CD8-positive, alpha-beta memory T cell (primary cell): ENCODE measurements at regions not wholly inside any gene's neighbourhood (a gene's known extent, or its start where the extent isn't known, plus 50 kb on each side); places are given as distances from the start of the nearest gene placed in this dataset.

ENCODE experiments used
- CTCF ChIA-PET: fragments of 350-600 bp; sonication (Branson Sonifier 250); formaldehyde crosslinking; loops from one replicate; lab custom pipeline; 2021; ENCODE audit warnings: antibody characterized with exemption; lab: Charles Lee
- POLR2A ChIA-PET: fragments of 350-600 bp; sonication (Branson Sonifier 250); formaldehyde crosslinking; loops from one replicate; lab custom pipeline; 2021; ENCODE audit warnings: antibody characterized with exemption; lab: Charles Lee
- DNase-seq, 5 donors: peaks; one replicate each; pipeline versions ENCODE4 v3.0.0 to v3.0.0-alpha.2; 2020 to 2022; ENCODE audit warnings: mixed read lengths in 1 of 5
- H3K27ac ChIP-seq: one replicate; pipeline ENCODE4 v1.7.0; 2013; ENCODE audit warnings: low read depth, mild to moderate bottlenecking, low read length, moderate library complexity
- H3K27me3 ChIP-seq: 2 replicates; pipeline ENCODE4 v1.7.0; 2013; ENCODE audit warnings: low read length, mild to moderate bottlenecking; ENCODE audit not compliant: insufficient read depth, poor library complexity, severe bottlenecking
- H3K36me3 ChIP-seq: 2 replicates; pipeline ENCODE4 v1.7.0; 2013; ENCODE audit warnings: mild to moderate bottlenecking, low read length, moderate library complexity; ENCODE audit not compliant: insufficient read depth
- H3K4me1 ChIP-seq: 2 replicates; pipeline ENCODE4 v1.7.0; 2013; ENCODE audit warnings: mild to moderate bottlenecking, low read length, moderate library complexity; ENCODE audit not compliant: insufficient read depth
- H3K4me3 ChIP-seq: 2 replicates; pipeline ENCODE4 v1.7.0; 2013; ENCODE audit warnings: mild to moderate bottlenecking, low read length
- H3K9me3 ChIP-seq: 2 replicates; pipeline ENCODE4 v1.7.0; 2013; ENCODE audit warnings: mild to moderate bottlenecking, low read length
- H3K27ac Mint-ChIP-seq, 8 donors: one replicate each; pipeline ENCODE4 v1.8.0; 2020 to 2021; ENCODE audit warnings: mixed read lengths in 8 of 8, mild to moderate bottlenecking in 6 of 8, inconsistent platforms in 3 of 8, moderate library complexity in 3 of 8
- H3K27me3 Mint-ChIP-seq, 2 donors: one replicate each; pipeline ENCODE4 v1.8.0; 2020 to 2021; ENCODE audit warnings: mixed read lengths in 2 of 2, mild to moderate bottlenecking in 1 of 2, moderate library complexity in 1 of 2
- H3K36me3 Mint-ChIP-seq, 3 donors: one replicate each; pipeline ENCODE4 v1.8.0; 2020 to 2021; ENCODE audit warnings: mixed read lengths in 3 of 3, inconsistent platforms in 1 of 3, mild to moderate bottlenecking in 1 of 3
- H3K4me1 Mint-ChIP-seq, 3 donors: one replicate each; pipeline ENCODE4 v1.8.0; 2020 to 2021; ENCODE audit warnings: mixed read lengths in 3 of 3, inconsistent platforms in 1 of 3, mild to moderate bottlenecking in 1 of 3
- H3K4me3 Mint-ChIP-seq, 7 donors: one replicate each; pipeline ENCODE4 v1.8.0; 2020 to 2021; ENCODE audit warnings: mixed read lengths in 7 of 7, mild to moderate bottlenecking in 6 of 7, moderate library complexity in 4 of 7, inconsistent platforms in 2 of 7
- H3K9me3 Mint-ChIP-seq, 5 donors: one replicate each; pipeline ENCODE4 v1.8.0; 2020 to 2022; ENCODE audit warnings: mixed read lengths in 5 of 5, mild to moderate bottlenecking in 3 of 5, moderate library complexity in 2 of 5, inconsistent platforms in 1 of 5

GRCh38 chr17:79273660-79274059 is 199.0 kb downstream of the ENGASE start:
- Histone ChIP-seq H3K9me3 (no peaks in the 10 kb centered on the region), H3K36me3 (no peaks in the 10 kb centered on the region), H3K4me3 (no peak overlapping the region), H3K27ac (no peak overlapping the region), H3K4me1 (no peaks in the 10 kb centered on the region), H3K27me3 (no peaks in the 10 kb centered on the region)
- Mint-ChIP-seq H3K27ac (no peak overlapping the region), H3K4me1 (peaks cover 0 to 4% (median 0%) of the 10 kb centered on the region in 3 donors), H3K27me3 (peaks cover 9 to 44% of the 10 kb centered on the region in 2 donors), H3K4me3 (no peak overlapping the region), H3K36me3 (no peaks in the 10 kb centered on the region), H3K9me3 (no peaks in the 10 kb centered on the region)
- POLR2A ChIA-PET, result no interaction called here
- no peak for DNase-seq
- CTCF ChIA-PET, result no interaction called here

GRCh38 chr17:79272666-79273219 is 198.1 kb downstream of the ENGASE start:
- CTCF ChIA-PET, result no interaction called here

GRCh38 chr17:79272220-79272619 is 197.6 kb downstream of the ENGASE start:
- H3K27ac ChIP-seq, result no peak overlapping the region
- Mint-ChIP-seq H3K4me3 (no peak overlapping the region), H3K9me3 (no peaks in the 10 kb centered on the region), H3K36me3 (no peaks in the 10 kb centered on the region), H3K4me1 (peaks cover 0 to 4% (median 0%) of the 10 kb centered on the region in 3 donors), H3K27me3 (peaks cover 9 to 48% of the 10 kb centered on the region in 2 donors), H3K27ac (no peak overlapping the region)
- H3K4me3 ChIP-seq, result no peak overlapping the region
- H3K27me3 ChIP-seq, result no peaks in the 10 kb centered on the region
- ChIA-PET POLR2A (no interaction called here), CTCF (no interaction called here)
- H3K9me3 ChIP-seq, result no peaks in the 10 kb centered on the region
- no peaks in the 10 kb centered on the region for H3K36me3 ChIP-seq
- DNase-seq, result no peak
- H3K4me1 ChIP-seq, result no peaks in the 10 kb centered on the region

More at GRCh38 chr17:79272666-79273219, 198.1 kb downstream of the ENGASE start:
- Mint-ChIP-seq H3K9me3 (no peaks in the 10 kb centered on the region), H3K4me3 (no peak overlapping the region), H3K27ac (no peak overlapping the region), H3K36me3 (no peaks in the 10 kb centered on the region), H3K27me3 (peaks cover 9 to 48% of the 10 kb centered on the region in 2 donors), H3K4me1 (peaks cover 0 to 4% (median 0%) of the 10 kb centered on the region in 3 donors)
- Histone ChIP-seq H3K9me3 (no peaks in the 10 kb centered on the region), H3K27me3 (no peaks in the 10 kb centered on the region), H3K36me3 (no peaks in the 10 kb centered on the region), H3K27ac (no peak overlapping the region), H3K4me3 (no peak overlapping the region), H3K4me1 (no peaks in the 10 kb centered on the region)
- POLR2A ChIA-PET, result no interaction called here
- DNase-seq, result no peak

- CTCF ChIA-PET, result no interaction called here
- Histone ChIP-seq H3K36me3 (no peaks in the 10 kb centered on the region), H3K4me3 (no peak overlapping the region), H3K4me1 (no peaks in the 10 kb centered on the region), H3K27ac (no peak overlapping the region), H3K9me3 (no peaks in the 10 kb centered on the region), H3K27me3 (no peaks in the 10 kb centered on the region)
- Mint-ChIP-seq H3K27ac (no peak overlapping the region), H3K27me3 (peaks cover 4 to 43% of the 10 kb centered on the region in 2 donors), H3K4me3 (no peak overlapping the region), H3K36me3 (no peaks in the 10 kb centered on the region), H3K4me1 (no peaks in the 10 kb centered on the region), H3K9me3 (no peaks in the 10 kb centered on the region)
- POLR2A ChIA-PET, result no interaction called here
- DNase-seq, result no peak
Measured at GRCh38 chr17:79269620-79270019, 195.0 kb downstream of the ENGASE start.

- Mint-ChIP-seq H3K4me1 (no peaks in the 10 kb centered on the region), H3K27me3 (peaks cover 0 to 15% of the 10 kb centered on the region in 2 donors), H3K27ac (no peak overlapping the region), H3K9me3 (no peaks in the 10 kb centered on the region), H3K36me3 (no peaks in the 10 kb centered on the region), H3K4me3 (no peak overlapping the region)
- ChIA-PET CTCF (no interaction called here), POLR2A (no interaction called here)
- H3K27me3 ChIP-seq, result no peaks in the 10 kb centered on the region
- H3K9me3 ChIP-seq, result no peaks in the 10 kb centered on the region
- no peaks in the 10 kb centered on the region for H3K36me3 ChIP-seq
- no peak for DNase-seq
- no peak overlapping the region for H3K4me3 ChIP-seq
- no peaks in the 10 kb centered on the region for H3K4me1 ChIP-seq
- no peak overlapping the region for H3K27ac ChIP-seq
Measured at GRCh38 chr17:79263191-79263590, 188.6 kb downstream of the ENGASE start.

GRCh38 chr17:79262624-79263023 is 188.0 kb downstream of the ENGASE start:
- no peak overlapping the region for H3K4me3 Mint-ChIP-seq
- no peak overlapping the region for H3K27ac ChIP-seq
- no peaks in the 10 kb centered on the region for H3K36me3 ChIP-seq
- ChIA-PET POLR2A (no interaction called here), CTCF (no interaction called here)
- H3K9me3 ChIP-seq, result no peaks in the 10 kb centered on the region
- no peaks in the 10 kb centered on the region for H3K9me3 Mint-ChIP-seq
- H3K4me3 ChIP-seq, result no peak overlapping the region
- DNase-seq, result no peak
- H3K27me3 Mint-ChIP-seq, result peaks cover 0 to 15% of the 10 kb centered on the region in 2 donors
- no peaks in the 10 kb centered on the region for H3K36me3 Mint-ChIP-seq
- H3K4me1 ChIP-seq, result no peaks in the 10 kb centered on the region
- H3K27ac Mint-ChIP-seq, result no peak overlapping the region
- no peaks in the 10 kb centered on the region for H3K27me3 ChIP-seq
- H3K4me1 Mint-ChIP-seq, result no peaks in the 10 kb centered on the region

- no peaks in the 10 kb centered on the region for H3K36me3 Mint-ChIP-seq
- H3K4me1 Mint-ChIP-seq, result no peaks in the 10 kb centered on the region
- peaks cover 0 to 18% of the 10 kb centered on the region in 2 donors for H3K27me3 Mint-ChIP-seq
- DNase-seq, result no peak
- Histone ChIP-seq H3K27ac (no peak overlapping the region), H3K4me1 (no peaks in the 10 kb centered on the region), H3K27me3 (no peaks in the 10 kb centered on the region), H3K4me3 (no peak overlapping the region), H3K36me3 (no peaks in the 10 kb centered on the region), H3K9me3 (no peaks in the 10 kb centered on the region)
- ChIA-PET CTCF (no interaction called here), POLR2A (no interaction called here)
- no peak overlapping the region for H3K4me3 Mint-ChIP-seq
- H3K9me3 Mint-ChIP-seq, result no peaks in the 10 kb centered on the region
- H3K27ac Mint-ChIP-seq, result no peak overlapping the region
Measured at GRCh38 chr17:79261355-79262072, 186.9 kb downstream of the ENGASE start.

- Histone ChIP-seq H3K27me3 (no peaks in the 10 kb centered on the region), H3K4me3 (no peak overlapping the region), H3K9me3 (no peaks in the 10 kb centered on the region), H3K36me3 (no peaks in the 10 kb centered on the region), H3K27ac (no peak overlapping the region), H3K4me1 (no peaks in the 10 kb centered on the region)
- POLR2A ChIA-PET, result no interaction called here
- no peak overlapping the region for H3K27ac Mint-ChIP-seq
- peak overlapping the region in 1 of 7 donors; percentile 15 for H3K4me3 Mint-ChIP-seq
- H3K36me3 Mint-ChIP-seq, result no peaks in the 10 kb centered on the region
- H3K4me1 Mint-ChIP-seq, result no peaks in the 10 kb centered on the region
- no peak for DNase-seq
- peaks cover 3 to 24% of the 10 kb centered on the region in 2 donors for H3K27me3 Mint-ChIP-seq
- CTCF ChIA-PET, result no interaction called here
- no peaks in the 10 kb centered on the region for H3K9me3 Mint-ChIP-seq
Measured at GRCh38 chr17:79258843-79259242, 184.2 kb downstream of the ENGASE start.
